GM12878 (cell line): ENCODE measurements at regions not wholly inside any gene's neighbourhood (a gene's known extent, or its start where the extent isn't known, plus 50 kb on each side); places are given as distances from the start of the nearest gene placed in this dataset.

Experiments used
- ATAC-seq: fragments of 200-7000 bp; cut with Tn5 transposase; 3 replicates; pipeline ENCODE4 v1.9.1; 2020; ENCODE audit warnings: mild to moderate bottlenecking, moderate library complexity
- BruUV-seq: library from RNA; stranded (reverse); fragments of 400-500 nt; replicated peaks from 2 replicates; lab custom pipeline; 2021; lab: Mats Ljungman, UMichigan
- CTCF ChIA-PET: fragments of 300-600 bp; sonication (Branson Sonifier 250); formaldehyde crosslinking; extraction: SDS; loops from one replicate; lab custom pipeline; 2021; ENCODE audit warnings: inconsistent platforms; lab: Yijun Ruan, JAX
- POLR2A ChIA-PET: fragments of 350-600 bp; formaldehyde crosslinking; extraction: SDS; loops from one replicate; lab custom pipeline; 2021; ENCODE audit warnings: inconsistent platforms; lab: Charles Lee
- RAD21 ChIA-PET: fragments of 300-600 bp; sonication (Branson Sonifier 250); formaldehyde crosslinking; loops from one replicate; lab custom pipeline; 2023; ENCODE audit warnings: antibody characterized with exemption; ENCODE audit not compliant: unreplicated experiment; lab: Charles Lee
- SMC1A ChIA-PET: fragments of 300-600 bp; sonication (Branson Sonifier 250); formaldehyde crosslinking; loops from one replicate; lab custom pipeline; 2023; ENCODE audit not compliant: unreplicated experiment, uncharacterized antibody; lab: Charles Lee
- DNase-seq: peaks from one replicate; pipeline ENCODE4 v3.0.0-alpha.2; 2011; ENCODE audit warnings: low read depth, low spot score
- FAIRE-seq: peaks from 3 replicates; lab custom pipeline; 2011; peaks lifted over from hg19 to GRCh38; lab: Jason Lieb, UNC
- H2AFZ ChIP-seq: 2 replicates; pipeline ENCODE4 v1.6.0; 2011; ENCODE audit warnings: low read depth, low read length, control low read depth; ENCODE audit not compliant: control insufficient read depth
- H3K27ac ChIP-seq: 2 replicates; pipeline ENCODE4 v1.5.1; 2011; ENCODE audit warnings: control low read depth; ENCODE audit not compliant: control insufficient read depth, insufficient read depth
- H3K27me3 ChIP-seq, 2 experiments: replicated peaks in 1 of 2; 2 replicates each; pipeline versions ENCODE4 v1.6.0 to v1.6.1; 2011; ENCODE audit warnings: low read length in 1 of 2; ENCODE audit not compliant: control insufficient read depth in 2 of 2, insufficient read depth in 2 of 2
- H3K36me3 ChIP-seq, 2 experiments: 2 replicates each; pipeline ENCODE4 v1.5.1; 2011; ENCODE audit warnings: low read length in 1 of 2; ENCODE audit not compliant: control insufficient read depth in 2 of 2, insufficient read depth in 2 of 2
- H3K4me1 ChIP-seq: 2 replicates; pipeline ENCODE4 v1.6.1; 2011; ENCODE audit warnings: mild to moderate bottlenecking, low read length, moderate library complexity, mixed read lengths; ENCODE audit not compliant: control insufficient read depth, insufficient read depth
- H3K4me2 ChIP-seq: 2 replicates; pipeline ENCODE4 v1.6.0; 2011; ENCODE audit warnings: control low read depth; ENCODE audit not compliant: control insufficient read depth, insufficient read depth
- H3K4me3 ChIP-seq: fragments of 200-600 bp; sonication (generic); 2 replicates; pipeline ENCODE4 v1.5.1; 2016
- H3K79me2 ChIP-seq: 2 replicates; pipeline ENCODE4 v1.6.0; 2011; ENCODE audit warnings: low read length; ENCODE audit not compliant: control insufficient read depth, insufficient read depth
- H3K9ac ChIP-seq: 2 replicates; pipeline ENCODE4 v1.8.0; 2011; ENCODE audit warnings: low read length, control low read depth, mixed read lengths; ENCODE audit not compliant: control insufficient read depth, insufficient read depth
- H3K9me3 ChIP-seq: replicated peaks from 3 replicates; pipeline ENCODE4 v1.5.1; 2011; ENCODE audit warnings: mild to moderate bottlenecking, low read length; ENCODE audit not compliant: control insufficient read depth, insufficient read depth
- H4K20me1 ChIP-seq: 2 replicates; pipeline ENCODE4 v1.6.0; 2011; ENCODE audit not compliant: control insufficient read depth, insufficient read depth
- CBFB ChIP-seq: IDR thresholded peaks from 2 replicates; pipeline ENCODE4 v1.6.1; 2016; ENCODE audit warnings: antibody characterized with exemption, low read depth
- EED ChIP-seq: sonication (generic); IDR thresholded peaks from 2 replicates; pipeline ENCODE4 v1.6.1; 2016; ENCODE audit warnings: antibody characterized with exemption, low read depth
- IKZF1 ChIP-seq: fragments of 450-650 bp; conservative IDR thresholded peaks from 2 replicates; pipeline ENCODE4 v1.6.1; 2017; ENCODE audit warnings: antibody characterized with exemption, mild to moderate bottlenecking
- PAX8 ChIP-seq: fragments of 450-650 bp; IDR thresholded peaks from 2 replicates; pipeline ENCODE4 v1.6.1; 2017; ENCODE audit warnings: mild to moderate bottlenecking, moderate library complexity
- SREBF1 ChIP-seq: IDR thresholded peaks from 2 replicates; pipeline ENCODE4 v1.6.1; 2012; ENCODE audit warnings: mild to moderate bottlenecking, low read length
- ZNF384 ChIP-seq: IDR thresholded peaks from 2 replicates; pipeline ENCODE4 v1.6.1; 2012; ENCODE audit warnings: low read depth, mild to moderate bottlenecking, low read length, improper control_type of control experiment, borderline replicate concordance
- ZSCAN29 ChIP-seq: fragments of 450-650 bp; IDR thresholded peaks from 2 replicates; pipeline ENCODE4 v1.6.1; 2017; ENCODE audit warnings: mild to moderate bottlenecking, moderate library complexity
- WGBS: methylation state at CpG from one replicate; pipeline ENCODE4 v1.1.6; 2016; ENCODE audit warnings: low lambda C conversion rate; ENCODE audit not compliant: insufficient replicate concordance, insufficient coverage; ENCODE audit errors: missing lambda C conversion rate; 5-methylcytosine and 5-hydroxymethylcytosine counted together
- in situ Hi-C: fragments of 300-500 bp; cut with MboI; formaldehyde crosslinking; loops from 9 replicates; pipeline ENCODE4 v1.14.3; 2018; ENCODE audit warnings: mixed read lengths
- intact Hi-C: fragments of 100-400 bp; cut with micrococcal nuclease; formaldehyde crosslinking; loops from one replicate; pipeline ENCODE4 v1.14.2; 2022; ENCODE audit not compliant: unreplicated experiment
- TF ChIP-seq, protein P1 (sequence below): fragments of 450-650 bp; IDR thresholded peaks from 2 replicates; pipeline ENCODE4 v1.6.1; 2017; ENCODE audit warnings: mild to moderate bottlenecking, moderate library complexity
- TF ChIP-seq, protein P2 (sequence below): IDR thresholded peaks from 2 replicates; pipeline ENCODE4 v1.6.1; 2012; ENCODE audit warnings: low read length, inconsistent platforms
- TF ChIP-seq, protein P3 (sequence below): fragments of 450-650 bp; IDR thresholded peaks from 2 replicates; pipeline ENCODE4 v1.6.1; 2017; ENCODE audit warnings: mild to moderate bottlenecking

DNA sequence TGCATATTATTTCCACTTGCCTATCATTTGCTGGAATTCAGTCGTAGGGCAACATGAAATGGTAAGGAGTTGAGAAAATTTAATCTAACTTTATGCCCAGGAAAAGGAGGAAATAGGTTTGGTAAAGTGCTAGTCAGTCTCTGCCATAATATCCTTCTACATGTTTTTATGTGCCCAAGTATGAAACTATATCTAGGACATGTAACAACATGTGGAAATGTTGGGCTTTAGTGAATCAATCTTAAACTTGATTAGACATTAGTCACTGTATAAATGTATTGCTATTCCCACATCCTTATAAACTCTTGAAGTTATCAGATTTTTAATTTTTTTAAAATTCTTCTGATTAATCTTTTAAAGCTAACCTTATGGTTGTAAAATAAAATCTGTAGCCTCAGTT, 204.7 kb upstream of the ZRANB2 start:
- H3K9ac ChIP-seq, result no peak overlapping the region
- in situ Hi-C loops (no loop called here), intact Hi-C loops (no loop called here)
- DNase-seq (no peak), FAIRE-seq (no peak), ATAC-seq (no peak)
- H3K9me3 ChIP-seq, result no peaks in the 10 kb centered on the region
- SMC1A ChIA-PET, result no interaction called here
- no TSS peak for BruUV-seq
- no peak overlapping the region for H2AFZ ChIP-seq
- RAD21 ChIA-PET, result no interaction called here
- 0% methylated on average over 1 of the region's 1 CpG for WGBS
- no peak overlapping the region for H3K27ac ChIP-seq
- H3K36me3 ChIP-seq, result no peaks in the 10 kb centered on the region
- CTCF ChIA-PET, result no interaction called here
- H3K4me1 ChIP-seq, result no peaks in the 10 kb centered on the region
- H4K20me1 ChIP-seq, result no peaks in the 10 kb centered on the region
- no peak overlapping the region for H3K4me3 ChIP-seq
- POLR2A ChIA-PET, result no interaction called here
- TF ChIP-seq, protein P1, sequence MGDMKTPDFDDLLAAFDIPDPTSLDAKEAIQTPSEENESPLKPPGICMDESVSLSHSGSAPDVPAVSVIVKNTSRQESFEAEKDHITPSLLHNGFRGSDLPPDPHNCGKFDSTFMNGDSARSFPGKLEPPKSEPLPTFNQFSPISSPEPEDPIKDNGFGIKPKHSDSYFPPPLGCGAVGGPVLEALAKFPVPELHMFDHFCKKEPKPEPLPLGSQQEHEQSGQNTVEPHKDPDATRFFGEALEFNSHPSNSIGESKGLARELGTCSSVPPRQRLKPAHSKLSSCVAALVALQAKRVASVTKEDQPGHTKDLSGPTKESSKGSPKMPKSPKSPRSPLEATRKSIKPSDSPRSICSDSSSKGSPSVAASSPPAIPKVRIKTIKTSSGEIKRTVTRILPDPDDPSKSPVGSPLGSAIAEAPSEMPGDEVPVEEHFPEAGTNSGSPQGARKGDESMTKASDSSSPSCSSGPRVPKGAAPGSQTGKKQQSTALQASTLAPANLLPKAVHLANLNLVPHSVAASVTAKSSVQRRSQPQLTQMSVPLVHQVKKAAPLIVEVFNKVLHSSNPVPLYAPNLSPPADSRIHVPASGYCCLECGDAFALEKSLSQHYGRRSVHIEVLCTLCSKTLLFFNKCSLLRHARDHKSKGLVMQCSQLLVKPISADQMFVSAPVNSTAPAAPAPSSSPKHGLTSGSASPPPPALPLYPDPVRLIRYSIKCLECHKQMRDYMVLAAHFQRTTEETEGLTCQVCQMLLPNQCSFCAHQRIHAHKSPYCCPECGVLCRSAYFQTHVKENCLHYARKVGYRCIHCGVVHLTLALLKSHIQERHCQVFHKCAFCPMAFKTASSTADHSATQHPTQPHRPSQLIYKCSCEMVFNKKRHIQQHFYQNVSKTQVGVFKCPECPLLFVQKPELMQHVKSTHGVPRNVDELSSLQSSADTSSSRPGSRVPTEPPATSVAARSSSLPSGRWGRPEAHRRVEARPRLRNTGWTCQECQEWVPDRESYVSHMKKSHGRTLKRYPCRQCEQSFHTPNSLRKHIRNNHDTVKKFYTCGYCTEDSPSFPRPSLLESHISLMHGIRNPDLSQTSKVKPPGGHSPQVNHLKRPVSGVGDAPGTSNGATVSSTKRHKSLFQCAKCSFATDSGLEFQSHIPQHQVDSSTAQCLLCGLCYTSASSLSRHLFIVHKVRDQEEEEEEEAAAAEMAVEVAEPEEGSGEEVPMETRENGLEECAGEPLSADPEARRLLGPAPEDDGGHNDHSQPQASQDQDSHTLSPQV, result no peak
- TF ChIP-seq PAX8, result no peak
- no peak for TF ChIP-seq CBFB
- TF ChIP-seq, protein P2, sequence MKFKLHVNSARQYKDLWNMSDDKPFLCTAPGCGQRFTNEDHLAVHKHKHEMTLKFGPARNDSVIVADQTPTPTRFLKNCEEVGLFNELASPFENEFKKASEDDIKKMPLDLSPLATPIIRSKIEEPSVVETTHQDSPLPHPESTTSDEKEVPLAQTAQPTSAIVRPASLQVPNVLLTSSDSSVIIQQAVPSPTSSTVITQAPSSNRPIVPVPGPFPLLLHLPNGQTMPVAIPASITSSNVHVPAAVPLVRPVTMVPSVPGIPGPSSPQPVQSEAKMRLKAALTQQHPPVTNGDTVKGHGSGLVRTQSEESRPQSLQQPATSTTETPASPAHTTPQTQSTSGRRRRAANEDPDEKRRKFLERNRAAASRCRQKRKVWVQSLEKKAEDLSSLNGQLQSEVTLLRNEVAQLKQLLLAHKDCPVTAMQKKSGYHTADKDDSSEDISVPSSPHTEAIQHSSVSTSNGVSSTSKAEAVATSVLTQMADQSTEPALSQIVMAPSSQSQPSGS, result no peak
- no peak for TF ChIP-seq IKZF1
- TF ChIP-seq ZSCAN29, result no peak
- no peak for TF ChIP-seq EED
- TF ChIP-seq SREBF1, result no peak
- TF ChIP-seq, protein P3, sequence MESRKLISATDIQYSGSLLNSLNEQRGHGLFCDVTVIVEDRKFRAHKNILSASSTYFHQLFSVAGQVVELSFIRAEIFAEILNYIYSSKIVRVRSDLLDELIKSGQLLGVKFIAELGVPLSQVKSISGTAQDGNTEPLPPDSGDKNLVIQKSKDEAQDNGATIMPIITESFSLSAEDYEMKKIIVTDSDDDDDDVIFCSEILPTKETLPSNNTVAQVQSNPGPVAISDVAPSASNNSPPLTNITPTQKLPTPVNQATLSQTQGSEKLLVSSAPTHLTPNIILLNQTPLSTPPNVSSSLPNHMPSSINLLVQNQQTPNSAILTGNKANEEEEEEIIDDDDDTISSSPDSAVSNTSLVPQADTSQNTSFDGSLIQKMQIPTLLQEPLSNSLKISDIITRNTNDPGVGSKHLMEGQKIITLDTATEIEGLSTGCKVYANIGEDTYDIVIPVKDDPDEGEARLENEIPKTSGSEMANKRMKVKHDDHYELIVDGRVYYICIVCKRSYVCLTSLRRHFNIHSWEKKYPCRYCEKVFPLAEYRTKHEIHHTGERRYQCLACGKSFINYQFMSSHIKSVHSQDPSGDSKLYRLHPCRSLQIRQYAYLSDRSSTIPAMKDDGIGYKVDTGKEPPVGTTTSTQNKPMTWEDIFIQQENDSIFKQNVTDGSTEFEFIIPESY, result no peak
- TF ChIP-seq ZNF384, result no peak
- no peaks in the 10 kb centered on the region for H3K79me2 ChIP-seq
- no peak overlapping the region for H3K4me2 ChIP-seq
- H3K27me3 ChIP-seq, result no peaks in the 10 kb centered on the region
